Forelimb muscle (tissue), 1 donor: ENCODE measurements at regions not wholly inside any gene's neighbourhood (a gene's known extent, or its start where the extent isn't known, plus 50 kb on each side); places are given as distances from the start of the nearest gene placed in this dataset.
A peak's percentile ranks its signal among the peaks of the same experiment; 100 is the strongest.
"Not testable (repeated sequence)": the region's sequence is repeated elsewhere in the genome, so short reads cannot be mapped to it uniquely, and the experiment has no call there.

ENCODE experiments used
- DNase-seq: peaks from one replicate; pipeline ENCODE4 v3.0.0-alpha.2; 2013; ENCODE audit warnings: low read depth

DNA sequence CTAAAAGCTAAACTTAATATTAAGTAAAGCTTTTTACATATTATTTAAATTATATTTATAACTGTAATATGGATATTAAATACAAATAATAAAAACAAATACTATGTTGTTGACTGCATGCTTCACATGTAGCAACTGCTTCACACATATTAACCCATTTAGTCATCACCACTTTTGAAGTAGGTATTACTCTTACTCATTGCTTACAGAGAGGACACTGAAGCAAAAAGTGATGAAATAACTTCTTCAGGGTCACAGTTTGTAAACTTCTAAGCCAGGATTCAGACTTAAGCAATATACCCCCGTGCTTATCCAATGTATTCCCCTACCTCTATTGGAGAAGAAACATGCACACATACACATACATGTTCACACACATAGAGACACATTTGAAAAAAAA is 166.6 kb downstream of the DKK2 start:
- DNase-seq: no peak

DNA sequence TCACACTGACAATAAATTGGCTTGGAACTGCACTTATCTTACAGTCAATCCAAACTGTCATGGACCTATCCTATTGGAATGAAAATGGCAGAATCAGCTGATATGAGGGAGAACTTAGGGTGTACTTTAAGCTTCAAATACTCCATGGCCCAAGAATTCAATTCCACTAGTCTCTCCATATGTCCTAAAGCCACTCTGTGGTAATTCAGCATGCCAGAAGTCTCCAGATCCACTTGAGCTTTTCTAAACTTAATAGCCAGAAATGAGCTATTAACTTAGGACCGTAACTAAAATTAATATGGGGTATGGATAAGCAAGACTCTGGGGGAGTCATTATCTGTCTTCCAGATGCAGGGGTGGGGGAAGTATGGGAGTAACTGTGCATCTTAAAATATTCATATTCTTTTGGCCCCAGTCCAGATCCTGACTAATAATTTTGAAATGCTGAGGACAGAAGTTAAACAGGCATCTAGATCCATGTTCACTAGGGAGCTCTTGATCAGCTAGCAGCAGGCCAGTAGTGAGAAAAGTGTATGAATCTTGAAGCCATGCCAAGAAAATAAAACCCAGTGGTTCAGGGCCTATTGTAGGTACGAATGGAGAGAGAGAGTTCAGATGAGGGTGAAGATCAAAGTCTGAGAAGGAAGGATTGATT is 167.6 kb downstream of the DKK2 start:
- no peak for DNase-seq

DNA sequence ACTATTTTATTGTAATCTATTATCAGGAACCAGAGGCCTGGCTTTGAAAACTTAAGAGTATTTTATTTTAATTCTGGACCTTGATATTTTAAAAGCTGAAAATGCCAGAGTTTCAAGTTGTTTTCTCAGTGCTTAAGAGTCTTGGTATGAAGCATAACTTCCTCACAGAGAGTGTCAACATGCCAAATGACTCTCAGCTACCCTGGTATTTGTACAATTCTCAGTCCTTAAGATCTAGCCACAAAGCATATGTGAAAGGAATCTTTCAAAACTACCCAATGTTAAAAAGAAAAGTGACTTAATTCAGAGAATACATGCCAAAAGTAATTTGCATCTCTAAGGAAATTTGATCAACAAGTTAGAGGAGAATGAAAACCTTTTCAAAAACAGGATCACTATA is 171.9 kb downstream of the DKK2 start:
- no peak for DNase-seq

DNA sequence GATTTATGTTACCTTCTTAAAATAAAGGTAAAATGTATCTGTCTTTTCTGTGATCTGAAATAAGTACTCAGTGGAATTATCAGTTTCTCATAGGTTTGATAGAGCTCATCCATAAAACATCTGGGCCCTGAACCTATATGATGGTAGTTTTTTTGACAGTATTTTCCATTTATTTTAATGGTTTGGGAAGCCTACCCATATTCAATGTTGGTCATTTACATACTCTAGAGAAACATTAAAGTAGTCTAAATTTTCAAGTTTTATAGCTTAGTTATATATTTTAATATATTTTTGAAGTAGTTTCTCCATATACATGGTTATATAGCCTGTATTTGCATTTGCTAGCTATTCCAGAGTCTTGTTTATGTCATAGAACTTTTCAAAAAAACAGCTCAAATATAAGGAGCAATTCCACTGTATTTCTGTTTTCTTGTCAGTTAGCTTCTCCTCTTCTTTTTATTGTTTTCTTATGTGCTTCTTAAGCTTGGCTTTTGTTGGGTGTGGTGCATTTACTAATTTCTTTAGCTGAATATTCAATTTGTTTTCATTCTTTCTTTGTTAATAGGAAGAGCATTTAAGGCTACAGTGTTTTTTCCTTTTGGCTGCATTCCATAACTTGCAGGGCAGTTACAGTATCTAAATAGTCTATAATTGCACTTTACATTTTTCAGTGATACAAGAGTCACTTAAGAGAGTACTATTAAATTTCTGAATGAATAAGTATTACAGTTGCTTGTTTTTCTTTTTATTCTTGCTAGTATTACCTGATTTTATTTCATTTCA is 181.4 kb downstream of the DKK2 start:
- no peak for DNase-seq

DNA sequence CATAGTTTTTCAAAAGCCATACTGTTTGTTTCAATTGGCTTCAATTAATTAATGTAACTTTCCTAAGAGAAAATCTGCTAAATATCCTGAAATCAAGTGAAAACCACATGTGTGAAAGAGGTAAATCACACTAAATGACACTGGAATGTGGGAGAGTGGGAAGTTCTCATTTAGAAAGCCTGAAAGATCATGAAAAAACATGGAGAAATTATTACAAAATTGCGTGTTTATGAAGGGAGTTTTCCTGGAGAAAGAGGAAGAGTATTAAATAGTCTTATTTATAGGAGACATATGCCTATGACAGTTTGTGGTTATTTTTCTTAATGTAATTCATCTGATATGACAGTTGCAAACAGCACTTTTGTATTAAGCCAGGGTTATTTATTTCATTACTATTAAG is 183.7 kb downstream of the DKK2 start:
- no peak for DNase-seq

DNA sequence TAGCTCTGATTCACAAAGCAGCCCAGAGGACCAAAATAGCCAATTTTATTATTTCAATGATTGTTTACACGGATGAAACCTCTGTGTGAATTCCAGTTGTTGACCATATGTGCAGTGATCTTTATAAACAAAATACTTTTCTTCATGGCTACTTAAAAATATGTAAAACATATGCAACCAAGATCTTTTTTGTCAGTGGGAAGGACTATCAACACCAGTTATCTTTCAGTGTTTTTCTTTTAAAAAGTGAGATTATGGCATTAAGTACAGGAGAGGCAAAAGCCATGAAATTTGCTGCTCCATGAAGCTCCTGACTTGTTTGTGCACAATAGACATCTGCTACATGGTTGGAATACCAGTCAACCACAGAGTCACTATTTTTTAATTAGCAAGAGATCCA is 184.4 kb downstream of the DKK2 start:
- no peak for DNase-seq

DNA sequence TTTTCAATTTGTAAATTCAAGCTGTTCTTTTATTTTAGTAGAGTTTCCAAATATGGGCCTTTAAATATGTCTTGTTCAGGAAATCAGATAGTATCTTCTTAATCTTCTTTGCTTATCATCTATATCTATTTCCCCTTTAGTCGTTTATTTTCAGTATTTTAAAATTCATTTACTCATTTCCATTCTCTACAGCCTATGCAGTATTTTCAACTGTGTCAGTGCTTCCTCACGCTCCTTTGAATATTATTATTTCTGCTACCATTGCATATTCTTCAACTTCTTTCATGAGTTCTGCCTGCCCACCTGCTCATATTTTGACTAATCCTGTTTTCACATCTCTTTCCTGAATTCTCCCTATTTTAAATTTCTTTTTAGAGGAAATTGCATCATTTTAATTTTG is 185.4 kb downstream of the DKK2 start:
- no peak for DNase-seq

DNA sequence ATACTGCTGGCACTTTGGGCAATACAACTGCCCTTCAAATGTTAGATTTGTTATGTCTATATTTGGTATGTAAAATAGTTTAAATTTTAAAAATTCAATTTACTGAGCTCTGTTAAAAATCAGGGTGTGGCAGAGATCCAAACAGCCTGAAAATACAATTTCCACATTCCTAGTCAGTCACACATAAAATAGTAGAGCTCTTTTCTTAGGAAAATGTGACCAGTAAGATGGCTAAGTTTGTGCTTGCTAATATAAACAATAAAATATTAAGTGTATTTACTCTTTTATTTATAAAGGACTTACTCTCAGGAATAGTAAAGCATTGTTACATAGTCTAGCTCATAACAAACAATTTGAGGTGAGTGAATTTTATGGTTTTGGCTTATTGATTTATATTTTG is 200.2 kb downstream of the DKK2 start:
- DNase-seq: peak; percentile 25

DNA sequence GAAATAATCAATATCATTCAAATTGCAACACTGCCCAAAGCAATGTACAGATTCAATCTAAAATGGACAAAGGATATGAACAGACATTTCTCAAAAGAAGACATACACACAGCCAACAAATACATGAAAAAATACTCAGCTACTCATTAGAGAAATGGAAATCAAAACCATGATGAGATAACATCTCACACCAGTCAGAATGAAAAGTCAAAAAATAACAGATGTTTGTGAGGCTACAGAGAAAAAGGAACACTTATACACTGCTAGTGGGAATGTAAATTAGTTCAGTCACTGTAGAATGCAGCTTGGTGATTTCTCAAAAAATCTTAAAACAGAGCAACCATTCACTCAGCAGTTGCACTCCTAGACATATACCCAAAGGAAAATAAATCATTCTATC is 205.2 kb downstream of the DKK2 start:
- no peak for DNase-seq

DNA sequence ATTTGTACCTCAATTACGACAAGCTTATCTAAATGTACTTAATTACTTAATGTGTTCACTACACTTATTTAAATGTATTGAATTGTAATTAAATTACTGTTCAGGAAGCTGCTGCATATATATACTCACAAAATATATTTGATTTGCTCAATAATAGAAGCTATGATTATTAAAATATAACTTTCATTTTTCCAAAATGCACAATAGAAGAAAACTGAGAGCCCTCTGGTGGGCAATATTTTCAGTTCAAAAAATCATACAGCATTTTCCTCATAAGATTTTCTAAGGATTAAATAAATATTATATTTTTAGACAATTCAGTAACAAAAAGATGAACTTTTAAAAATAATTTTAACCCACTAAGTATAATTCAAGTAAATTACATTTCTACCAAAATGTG is 217.3 kb downstream of the DKK2 start:
- no peak for DNase-seq

DNA sequence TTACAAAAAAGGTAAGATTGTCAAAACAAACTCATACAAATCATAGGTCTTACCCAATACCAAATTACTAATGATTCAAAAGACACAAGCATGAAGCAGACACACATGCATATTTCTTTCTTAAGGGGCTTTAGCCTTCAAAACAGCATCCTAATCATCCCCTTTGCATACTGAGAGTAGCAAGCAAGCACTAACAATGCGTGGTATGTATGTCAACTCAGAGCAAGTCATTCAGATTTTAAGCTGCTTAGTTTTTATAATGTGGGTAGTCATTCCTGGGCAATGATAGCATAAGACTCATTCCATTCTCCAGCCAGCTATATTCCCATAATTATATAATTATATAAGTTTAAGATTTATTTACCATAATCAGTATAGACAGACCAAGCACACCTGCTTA is 219.6 kb downstream of the DKK2 start:
- no peak for DNase-seq

DNA sequence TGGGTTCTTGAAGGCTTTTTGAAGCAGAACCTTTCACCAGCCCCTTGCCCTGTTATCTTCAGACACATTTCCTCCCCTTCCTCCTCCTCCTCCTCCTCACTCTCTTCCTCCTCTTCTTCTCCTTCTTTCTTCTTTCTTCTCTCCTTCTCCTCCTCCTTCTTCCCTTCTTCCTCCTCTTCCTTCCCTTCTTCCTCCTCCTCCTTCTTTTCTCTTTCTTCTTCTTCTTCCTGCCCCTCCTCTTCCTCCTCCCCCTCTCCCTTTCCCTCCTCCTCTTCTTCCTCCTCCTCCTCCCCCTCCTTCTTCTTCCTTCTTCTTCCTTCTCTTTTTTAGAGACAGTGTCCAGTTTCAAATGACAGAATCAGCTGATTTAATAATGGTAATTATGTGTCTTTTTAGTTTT is 226.0 kb downstream of the DKK2 start:
- no peak for DNase-seq

DNA sequence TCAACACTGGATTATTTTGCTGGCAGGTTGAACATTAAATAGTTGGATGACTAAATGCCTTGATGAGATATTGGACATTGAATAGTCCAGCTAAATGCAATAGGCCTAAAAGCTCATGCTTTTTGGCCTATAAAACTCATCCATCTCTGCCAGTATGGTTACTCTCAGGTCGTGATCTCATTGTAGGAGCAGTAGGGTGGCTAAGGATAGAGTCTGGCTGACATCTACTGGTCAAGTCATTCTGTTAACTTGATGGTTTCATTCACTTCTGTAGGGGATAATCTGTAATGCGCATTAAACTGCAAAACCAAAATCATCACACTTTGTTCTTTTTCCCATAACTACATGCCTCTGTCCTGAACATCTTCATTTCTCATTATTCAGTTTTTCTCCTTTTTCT is 227.0 kb downstream of the DKK2 start:
- DNase-seq: no peak

DNA sequence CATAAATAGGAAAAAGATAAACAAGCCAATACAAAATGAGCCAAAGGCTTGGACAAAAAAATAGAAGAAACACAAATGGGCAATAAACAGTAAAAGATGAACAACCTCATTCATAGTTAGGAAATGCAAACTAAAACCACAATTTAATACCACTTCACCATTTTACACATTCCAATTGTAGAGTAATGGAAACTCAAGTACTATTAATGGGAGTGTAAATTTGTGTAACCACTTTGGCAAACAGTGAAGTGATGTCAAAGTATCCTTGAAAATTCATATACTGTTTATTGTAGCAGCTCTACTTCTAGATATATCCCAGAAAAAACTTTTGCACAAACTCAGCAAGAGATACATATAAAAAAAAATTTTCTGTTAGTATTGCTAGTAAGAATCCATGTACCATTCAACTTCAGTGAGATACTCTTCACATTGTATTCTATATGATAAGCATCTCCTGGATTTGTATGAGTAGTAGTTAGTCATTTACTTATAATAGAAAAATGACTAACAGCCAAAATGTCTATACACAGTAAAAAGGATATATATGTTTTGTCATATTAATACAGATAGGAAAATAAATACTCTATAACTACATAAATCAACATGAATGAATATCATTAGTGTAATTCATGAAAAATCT is 229.8 kb downstream of the DKK2 start:
- no peak for DNase-seq

DNA sequence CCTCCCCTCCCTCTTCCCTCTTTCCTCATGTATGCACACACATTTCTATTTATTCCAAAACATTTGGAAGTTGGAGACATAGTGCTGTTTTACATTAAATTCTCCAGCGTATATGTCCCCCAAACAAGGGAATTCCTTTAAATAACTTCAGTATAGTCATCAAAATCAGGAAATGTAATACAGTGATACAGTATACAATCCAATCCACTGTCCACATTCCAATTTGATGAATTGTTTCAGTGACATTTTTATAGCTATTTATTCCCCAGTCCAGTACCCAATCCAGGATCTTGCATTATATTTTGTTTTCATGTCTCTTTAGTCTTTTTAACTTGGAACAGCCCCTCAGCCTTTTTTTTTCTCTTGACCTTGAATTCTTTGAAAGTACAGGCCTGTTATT is 233.0 kb downstream of the DKK2 start:
- no peak for DNase-seq

DNA sequence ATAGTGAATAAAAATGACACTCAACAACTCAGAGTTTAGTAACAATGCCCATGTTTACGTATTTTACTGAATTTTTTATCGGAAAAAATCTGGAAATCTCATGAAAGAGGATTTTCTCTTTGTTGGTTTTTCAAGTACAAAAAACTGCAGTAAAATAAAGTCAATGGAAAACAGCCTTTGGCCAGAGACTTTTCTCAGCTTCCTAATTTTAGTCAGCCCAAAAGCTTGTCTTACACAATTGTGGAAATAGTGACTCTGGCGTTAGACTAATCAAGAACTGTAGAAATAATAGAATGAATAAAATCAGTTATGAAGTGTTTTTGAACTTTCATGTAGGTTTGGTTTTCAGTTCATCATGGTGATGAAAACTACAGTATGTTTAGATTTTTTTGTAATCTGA is 234.7 kb downstream of the DKK2 start:
- no peak for DNase-seq

DNA sequence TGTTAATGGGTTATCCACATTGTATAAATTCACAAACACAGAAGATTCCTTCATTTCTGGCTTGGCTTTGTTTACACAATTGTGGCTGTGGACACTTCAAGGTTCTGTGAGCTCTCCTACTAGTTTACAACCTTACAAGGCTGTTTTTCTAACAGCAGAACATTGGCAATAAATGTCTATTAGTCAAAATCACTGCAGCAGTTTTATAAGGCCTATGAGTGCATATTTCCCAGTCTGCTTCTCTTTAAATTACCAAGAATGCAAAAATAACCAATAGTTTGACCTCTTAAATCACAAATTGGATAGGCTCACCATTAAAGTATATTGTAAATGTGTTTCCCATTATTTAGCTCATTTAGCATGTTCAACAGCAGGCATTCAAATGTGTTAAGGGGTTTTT is 239.2 kb downstream of the DKK2 start:
- no peak for DNase-seq

DNA sequence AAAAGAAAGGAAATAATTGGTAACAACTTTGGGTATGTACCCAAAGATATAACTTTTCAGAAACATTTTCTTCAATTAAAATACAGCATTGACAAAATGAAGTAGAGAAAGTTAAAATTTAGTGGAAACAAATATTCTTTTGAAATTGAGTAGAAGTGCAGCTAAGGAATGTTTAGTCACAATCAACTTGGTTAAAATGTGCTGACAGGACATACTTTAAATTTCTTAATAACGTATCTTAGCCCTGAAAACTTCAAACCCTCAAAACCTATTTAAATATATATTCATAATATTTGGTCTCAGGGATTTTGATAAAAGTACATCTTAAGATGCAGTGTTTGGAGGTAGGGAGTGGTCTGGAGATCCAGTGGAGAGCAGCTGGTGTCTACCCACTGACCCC is 240.8 kb downstream of the DKK2 start:
- DNase-seq: no peak

DNA sequence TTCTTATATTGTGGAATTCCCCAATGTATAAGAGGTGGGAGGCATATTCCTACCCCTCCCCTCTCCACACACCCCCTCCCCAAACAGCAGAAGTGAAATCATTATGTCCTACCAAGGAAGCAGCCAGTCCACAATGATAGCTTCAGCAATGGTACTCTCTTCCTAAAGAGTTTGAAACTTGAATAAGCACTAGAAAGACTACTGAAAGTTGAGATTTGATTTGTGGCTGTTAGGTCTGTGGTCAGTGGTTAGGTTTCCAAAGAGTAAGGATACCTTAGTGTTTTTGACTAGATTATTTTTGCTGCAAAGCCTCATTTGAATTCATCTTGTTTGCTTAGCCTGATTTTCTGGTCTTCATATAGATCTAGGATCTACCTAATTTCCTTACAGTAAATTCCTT is 242.2 kb downstream of the DKK2 start:
- DNase-seq: no peak

DNA sequence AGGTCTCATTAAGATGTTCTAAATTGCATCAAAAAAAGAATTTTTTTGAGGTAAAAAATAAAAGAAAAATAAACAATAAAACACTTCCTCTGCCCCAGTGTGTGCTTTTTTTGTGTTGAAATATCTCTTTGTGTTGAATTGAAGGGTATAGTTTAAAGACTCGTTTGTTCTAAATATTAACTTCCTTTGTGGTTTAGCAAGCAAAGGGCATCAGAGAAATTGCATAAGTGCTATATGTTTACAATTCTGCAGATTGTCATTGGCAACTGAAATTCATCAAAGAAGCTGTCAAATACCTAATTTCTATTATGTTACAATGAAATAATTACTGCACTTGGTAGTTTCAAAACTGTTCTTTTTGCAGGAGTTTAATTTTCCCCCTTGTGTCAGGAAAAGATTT is 260.5 kb downstream of the DKK2 start:
- no peak for DNase-seq

DNA sequence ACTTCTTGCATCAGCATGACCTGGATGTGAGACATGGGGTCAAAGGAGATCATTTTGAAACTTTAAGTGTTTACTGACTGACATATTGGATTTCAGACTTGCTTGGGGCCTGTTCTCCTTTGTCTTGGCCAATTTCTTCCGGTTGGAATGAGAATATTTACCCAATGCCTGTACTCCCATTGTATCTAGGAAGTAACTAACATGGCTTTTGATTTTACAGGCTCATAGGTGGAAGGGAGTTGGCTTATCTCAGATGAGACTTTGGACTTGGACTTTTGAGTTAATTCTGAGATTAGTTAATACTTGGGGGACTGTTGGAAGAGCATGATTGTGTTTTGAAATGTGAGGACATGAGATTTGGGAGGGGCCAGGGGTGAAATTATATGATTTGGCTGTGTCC is 262.1 kb downstream of the DKK2 start:
- DNase-seq: not testable (repeated sequence)

DNA sequence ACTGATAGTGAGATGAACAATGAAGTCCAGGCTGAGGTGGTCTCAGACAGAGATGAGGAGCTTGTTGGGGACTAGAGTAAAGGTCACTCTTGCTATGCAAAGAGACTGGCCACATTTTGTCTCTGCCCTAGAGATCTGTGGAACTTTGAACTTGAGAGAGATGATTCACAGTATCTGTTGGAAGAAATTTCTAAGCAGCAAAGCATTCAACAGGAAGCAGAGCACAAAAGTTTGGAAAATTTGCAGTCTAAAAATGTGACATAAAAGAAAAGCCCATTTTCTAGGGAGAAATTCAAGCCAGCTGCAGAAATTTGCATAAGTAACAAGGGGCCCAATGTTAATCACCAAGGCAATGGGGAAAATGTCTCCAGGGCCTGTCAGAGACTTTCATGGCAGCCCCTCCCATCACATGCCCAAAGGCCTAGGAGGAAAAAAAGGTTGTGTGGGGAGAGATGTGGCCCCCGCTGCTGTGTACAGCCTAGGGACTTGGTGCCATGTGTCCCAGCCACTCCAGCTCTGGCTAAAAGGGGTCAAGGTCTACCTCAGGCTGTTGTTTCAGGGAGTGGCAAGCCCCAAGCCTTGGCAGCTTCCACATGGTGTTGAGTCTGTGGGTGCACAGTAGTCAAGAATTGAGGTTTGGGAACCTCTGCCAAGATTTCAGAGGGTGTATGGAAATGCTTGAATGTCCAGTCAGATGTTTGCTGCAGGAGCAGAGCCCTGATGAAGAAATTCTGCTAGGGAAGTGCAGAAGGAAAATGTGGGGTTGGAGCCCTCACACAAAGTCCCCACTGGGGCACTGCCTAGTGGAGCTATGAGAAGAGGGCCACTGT is 262.8 kb downstream of the DKK2 start:
- no peak for DNase-seq
